Keratinocyte (primary cell): ENCODE measurements at regions not wholly inside any gene's neighbourhood (a gene's known extent, or its start where the extent isn't known, plus 50 kb on each side); places are given as distances from the start of the nearest gene placed in this dataset.

Source experiments
- DNase-seq: peaks from one replicate; pipeline ENCODE4 v3.0.0-alpha.2; 2011; ENCODE audit warnings: low read depth, missing footprints, low spot score
- FAIRE-seq: peaks from 2 replicates; lab custom pipeline; 2011; peaks lifted over from hg19 to GRCh38; lab: Jason Lieb, UNC
- H2AFZ ChIP-seq: 2 replicates; pipeline ENCODE4 v1.6.0; 2012; ENCODE audit warnings: low read length, control low read depth, inconsistent platforms; ENCODE audit not compliant: control insufficient read depth
- H3K27ac ChIP-seq: 2 replicates; pipeline ENCODE4 v1.5.1; 2011; ENCODE audit warnings: low read length; ENCODE audit not compliant: control insufficient read depth, insufficient read depth
- H3K27me3 ChIP-seq: 3 replicates; pipeline ENCODE4 v1.6.0; 2011; ENCODE audit warnings: low read length; ENCODE audit not compliant: control insufficient read depth, insufficient read depth; ENCODE audit errors: extremely low read depth
- H3K36me3 ChIP-seq, 2 experiments: 2 replicates in 1 of 2; 3 replicates in 1 of 2; pipeline ENCODE4 v1.5.1; 2011; ENCODE audit warnings: low read length in 2 of 2, mild to moderate bottlenecking in 1 of 2; ENCODE audit not compliant: control insufficient read depth in 2 of 2, insufficient read depth in 2 of 2; ENCODE audit errors: extremely low read depth in 1 of 2
- H3K4me1 ChIP-seq: 3 replicates; pipeline ENCODE4 v1.5.1; 2011; ENCODE audit warnings: low read length; ENCODE audit not compliant: control insufficient read depth, insufficient read depth; ENCODE audit errors: extremely low read depth
- H3K4me2 ChIP-seq: 3 replicates; pipeline ENCODE4 v1.6.0; 2011; ENCODE audit warnings: low read depth, low read length; ENCODE audit not compliant: control insufficient read depth, insufficient read depth; ENCODE audit errors: extremely low read depth
- H3K4me3 ChIP-seq, 3 experiments: fragments of 200-600 bp in 1 of 3; sonication (generic) in 1 of 3; 2 replicates in 2 of 3; 3 replicates in 1 of 3; pipeline ENCODE4 v1.5.1; 2011 to 2016; ENCODE audit warnings: low read length in 3 of 3, mild to moderate bottlenecking in 3 of 3, control low read depth in 2 of 3, inconsistent platforms in 1 of 3, low read depth in 1 of 3, mixed read lengths in 1 of 3, mixed run types in 1 of 3, moderate library complexity in 1 of 3; ENCODE audit not compliant: control insufficient read depth in 2 of 3, insufficient read depth in 2 of 3; ENCODE audit errors: extremely low read depth in 1 of 3
- H3K79me2 ChIP-seq: 2 replicates; pipeline ENCODE4 v1.6.0; 2012; ENCODE audit warnings: low read length; ENCODE audit not compliant: control insufficient read depth, insufficient read depth
- H3K9ac ChIP-seq: 3 replicates; pipeline ENCODE4 v1.6.0; 2011; ENCODE audit warnings: low read length; ENCODE audit not compliant: control insufficient read depth, insufficient read depth; ENCODE audit errors: extremely low read depth
- H3K9me1 ChIP-seq: 3 replicates; pipeline ENCODE4 v1.6.0; 2011; ENCODE audit warnings: low read length; ENCODE audit not compliant: control insufficient read depth, insufficient read depth; ENCODE audit errors: extremely low read depth
- H3K9me3 ChIP-seq: 2 replicates; pipeline ENCODE4 v1.5.1; 2012; ENCODE audit warnings: low read depth, low read length; ENCODE audit not compliant: control insufficient read depth
- H4K20me1 ChIP-seq: 3 replicates; pipeline ENCODE4 v1.6.0; 2011; ENCODE audit warnings: low read length; ENCODE audit not compliant: control insufficient read depth, insufficient read depth; ENCODE audit errors: extremely low read depth
- EZH2 ChIP-seq: IDR thresholded peaks from one replicate; pipeline ENCODE4 v1.6.1; 2012; ENCODE audit warnings: inconsistent platforms, mild to moderate bottlenecking, low read length, moderate library complexity
- dilution Hi-C: fragments of 300-500 bp; cut with MboI; formaldehyde crosslinking; loops from one replicate; pipeline ENCODE4 v1.7.0; 2020; ENCODE audit warnings: low sequenced_read_pairs; ENCODE audit not compliant: extremely low pct_ligation_motif_present
- TF ChIP-seq, protein P1 (sequence below), 3 experiments: IDR thresholded peaks in 1 of 3; conservative IDR thresholded peaks in 1 of 3; optimal IDR thresholded peaks in 1 of 3; 2 replicates in 2 of 3; 3 replicates in 1 of 3; pipeline versions ENCODE3 to v1.5.1; 2011; ENCODE audit warnings: low read length in 3 of 3, mild to moderate bottlenecking in 3 of 3, moderate library complexity in 2 of 3, control low read depth in 1 of 3, inconsistent platforms in 1 of 3; ENCODE audit not compliant: insufficient read depth in 2 of 3; ENCODE audit errors: extremely low read depth in 1 of 3

DNA sequence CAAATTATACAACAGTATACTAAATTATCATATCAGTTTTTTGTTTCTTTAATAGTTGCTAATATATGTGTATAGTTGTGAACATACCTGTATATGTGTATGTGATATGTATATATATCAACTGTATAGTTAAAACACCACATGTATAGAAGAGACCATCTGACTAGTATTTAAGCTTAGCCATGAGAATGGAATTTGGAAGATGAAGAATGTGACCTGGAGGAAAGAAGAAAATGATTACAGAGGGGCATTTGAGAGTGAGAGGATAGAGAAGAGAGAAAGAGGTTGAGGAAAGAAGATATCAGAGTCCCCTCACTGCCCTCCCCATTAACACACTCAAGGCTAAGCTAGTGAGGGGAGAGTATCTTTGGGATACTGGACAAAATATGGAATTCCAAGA is 335.9 kb downstream of the BCKDHB start:
- FAIRE-seq, result no peak
- no peaks in the 10 kb centered on the region for H3K79me2 ChIP-seq
- no peaks in the 10 kb centered on the region for H3K36me3 ChIP-seq
- H3K9me3 ChIP-seq, result no peaks in the 10 kb centered on the region
- dilution Hi-C loops, result no loop called here
- H3K4me2 ChIP-seq, result no peak overlapping the region
- no peaks in the 10 kb centered on the region for H3K9me1 ChIP-seq
- H3K4me3 ChIP-seq, result no peak overlapping the region
- H3K27ac ChIP-seq, result no peak overlapping the region
- peaks cover 31% of the 10 kb centered on the region for H3K4me1 ChIP-seq
- no peaks in the 10 kb centered on the region for H3K27me3 ChIP-seq
- H2AFZ ChIP-seq, result peak overlapping the region; percentile 59
- TF ChIP-seq EZH2, result no peak
- TF ChIP-seq, protein P1, sequence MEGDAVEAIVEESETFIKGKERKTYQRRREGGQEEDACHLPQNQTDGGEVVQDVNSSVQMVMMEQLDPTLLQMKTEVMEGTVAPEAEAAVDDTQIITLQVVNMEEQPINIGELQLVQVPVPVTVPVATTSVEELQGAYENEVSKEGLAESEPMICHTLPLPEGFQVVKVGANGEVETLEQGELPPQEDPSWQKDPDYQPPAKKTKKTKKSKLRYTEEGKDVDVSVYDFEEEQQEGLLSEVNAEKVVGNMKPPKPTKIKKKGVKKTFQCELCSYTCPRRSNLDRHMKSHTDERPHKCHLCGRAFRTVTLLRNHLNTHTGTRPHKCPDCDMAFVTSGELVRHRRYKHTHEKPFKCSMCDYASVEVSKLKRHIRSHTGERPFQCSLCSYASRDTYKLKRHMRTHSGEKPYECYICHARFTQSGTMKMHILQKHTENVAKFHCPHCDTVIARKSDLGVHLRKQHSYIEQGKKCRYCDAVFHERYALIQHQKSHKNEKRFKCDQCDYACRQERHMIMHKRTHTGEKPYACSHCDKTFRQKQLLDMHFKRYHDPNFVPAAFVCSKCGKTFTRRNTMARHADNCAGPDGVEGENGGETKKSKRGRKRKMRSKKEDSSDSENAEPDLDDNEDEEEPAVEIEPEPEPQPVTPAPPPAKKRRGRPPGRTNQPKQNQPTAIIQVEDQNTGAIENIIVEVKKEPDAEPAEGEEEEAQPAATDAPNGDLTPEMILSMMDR (optimal IDR thresholded peaks at IDR 0.05 in 1 of 3, IDR thresholded peaks at IDR 0.05 in 1 of 3, conservative IDR thresholded peaks at IDR 0.05 in 1 of 3; ENCODE audit: extremely low read depth in 1 of 3, insufficient read depth in 2 of 3, low read length in 3 of 3), result no peak
- no peaks in the 10 kb centered on the region for H4K20me1 ChIP-seq
- DNase-seq, result no peak
- H3K9ac ChIP-seq, result no peak overlapping the region

GRCh38 chr6:80441131-80441530 is 334.7 kb downstream of the BCKDHB start:
- Histone ChIP-seq H3K27ac (no peak overlapping the region), H4K20me1 (no peaks in the 10 kb centered on the region), H3K9ac (no peak overlapping the region), H3K9me3 (no peaks in the 10 kb centered on the region), H3K9me1 (no peaks in the 10 kb centered on the region), H3K79me2 (no peaks in the 10 kb centered on the region), H2AFZ (no peak overlapping the region), H3K4me1 (peaks cover 31% of the 10 kb centered on the region), H3K27me3 (no peaks in the 10 kb centered on the region), H3K36me3 (no peaks in the 10 kb centered on the region), H3K4me3 (no peak overlapping the region), H3K4me2 (no peak overlapping the region)
- dilution Hi-C loops, result no loop called here
- TF ChIP-seq EZH2, result no peak
- TF ChIP-seq, protein P1 (optimal IDR thresholded peaks at IDR 0.05 in 1 of 3, IDR thresholded peaks at IDR 0.05 in 1 of 3, conservative IDR thresholded peaks at IDR 0.05 in 1 of 3; ENCODE audit: extremely low read depth in 1 of 3, insufficient read depth in 2 of 3, low read length in 3 of 3), result no peak
- FAIRE-seq, result no peak
- DNase-seq, result no peak
